ENCODE measurements at regions not wholly inside any gene's neighbourhood (a gene's known extent, or its start where the extent isn't known, plus 50 kb on each side); places are given as distances from the start of the nearest gene placed in this dataset.
"Not testable (repeated sequence)": the region's sequence is repeated elsewhere in the genome, so short reads cannot be mapped to it uniquely, and the experiment has no call there.

DNA sequence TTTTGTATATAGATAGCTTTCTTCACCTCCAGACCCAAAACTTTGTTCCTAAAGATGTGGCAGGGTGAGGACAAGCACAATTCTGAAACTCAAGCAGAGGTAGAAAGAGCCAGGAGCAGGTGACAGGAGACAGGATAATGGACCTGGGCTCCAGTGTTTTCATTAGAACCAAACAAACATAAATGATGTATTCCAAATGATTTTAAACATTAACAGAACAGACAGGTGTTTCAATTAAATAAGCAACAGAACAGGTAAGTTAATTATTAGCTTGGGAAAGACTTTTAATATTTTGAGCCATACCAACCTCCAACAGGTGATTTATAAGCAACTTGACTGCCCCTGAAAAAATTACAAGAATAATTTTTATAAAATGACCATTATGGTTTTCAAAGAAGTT is 459.4 kb upstream of the LCORL start:
- no peak for DNase-seq (ENCODE audit: low read depth, low spot score)

DNA sequence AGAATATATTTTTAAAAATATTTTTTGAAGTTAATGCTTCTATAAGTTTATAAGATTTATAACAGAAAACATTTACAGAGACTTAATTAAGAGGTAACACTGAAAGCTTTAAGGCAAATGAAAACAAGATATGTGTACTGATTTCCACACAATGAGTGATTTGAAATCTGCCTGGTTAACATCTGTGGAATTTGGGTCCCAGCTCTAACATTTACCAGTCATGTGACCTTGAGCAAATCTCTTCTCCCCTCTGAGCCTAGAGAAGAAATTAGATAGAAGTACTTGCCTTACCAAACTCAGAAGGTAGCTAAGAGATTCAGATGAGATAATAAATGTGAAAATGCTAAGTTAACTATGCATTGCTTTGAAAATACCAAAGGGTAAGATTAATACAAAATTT is 458.8 kb upstream of the LCORL start:
- DNase-seq (ENCODE audit: low read depth, low spot score), result no peak

DNA sequence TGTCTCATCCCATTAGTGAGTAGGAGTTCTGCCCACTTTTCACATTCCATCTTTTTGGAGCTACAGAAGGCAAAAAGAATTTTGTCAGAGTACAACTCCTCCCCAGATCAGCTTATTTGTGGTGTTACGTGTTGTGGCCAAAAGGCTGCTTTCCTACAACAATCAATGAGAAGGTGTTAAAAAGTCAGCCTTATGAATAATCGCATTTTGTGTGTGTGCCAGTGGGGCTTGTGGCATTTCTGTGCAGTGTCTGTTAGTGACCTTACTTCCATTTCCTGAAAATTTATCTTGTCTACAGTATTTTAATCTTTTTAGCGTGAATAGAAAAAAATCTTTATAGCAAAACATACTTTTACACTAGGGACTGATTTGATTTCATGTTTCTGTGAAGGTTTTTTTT is 458.3 kb upstream of the LCORL start:
- no peak for DNase-seq (ENCODE audit: low read depth, low spot score)

DNA sequence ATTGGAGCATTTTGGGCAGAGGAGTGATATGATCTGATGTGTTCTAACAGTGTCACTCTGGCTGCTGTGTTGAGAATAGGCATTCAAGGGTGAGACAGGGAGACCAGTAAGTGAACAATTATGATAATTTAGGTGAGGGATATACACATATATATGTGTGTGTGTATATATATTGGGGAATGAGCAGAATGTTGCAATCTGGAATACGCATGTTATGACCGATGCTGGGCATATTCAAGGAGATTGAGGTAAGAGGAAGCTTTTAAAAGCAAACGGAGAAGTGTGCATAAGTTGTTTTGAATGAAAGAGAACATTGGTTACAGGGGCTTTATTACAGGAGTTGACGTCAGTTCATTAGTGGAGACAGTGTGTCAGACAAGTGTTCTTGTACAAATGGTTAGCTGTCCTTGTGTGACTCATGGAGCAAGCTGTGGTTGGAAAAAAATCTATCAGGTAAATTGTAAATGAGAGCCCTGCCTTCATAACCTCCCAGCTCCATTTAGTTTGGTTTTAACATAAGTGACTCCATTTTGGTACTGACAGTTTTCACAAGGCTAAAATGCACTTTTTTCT is 442.5 kb upstream of the LCORL start:
- no peak for DNase-seq (ENCODE audit: low read depth, low spot score)

DNA sequence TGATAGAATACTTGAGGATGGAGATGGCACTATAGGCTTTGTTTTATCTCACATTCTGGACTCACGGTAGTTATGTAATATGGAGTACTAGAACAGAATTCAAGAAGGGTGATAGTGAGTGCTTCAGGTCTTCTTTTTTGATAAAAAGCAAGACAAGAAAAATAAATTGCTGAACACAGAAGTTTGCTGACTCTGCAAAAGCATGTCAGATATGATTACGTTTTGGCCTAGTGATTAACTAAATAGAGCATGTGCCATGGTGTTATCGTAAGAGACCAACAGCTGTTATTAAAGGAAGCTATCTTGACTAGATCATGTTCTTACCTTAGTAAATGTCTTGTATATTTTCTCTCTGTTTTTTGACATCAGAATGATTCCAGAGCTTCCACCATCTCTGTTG is 436.9 kb upstream of the LCORL start:
- no peak for DNase-seq (ENCODE audit: low read depth, low spot score)

DNA sequence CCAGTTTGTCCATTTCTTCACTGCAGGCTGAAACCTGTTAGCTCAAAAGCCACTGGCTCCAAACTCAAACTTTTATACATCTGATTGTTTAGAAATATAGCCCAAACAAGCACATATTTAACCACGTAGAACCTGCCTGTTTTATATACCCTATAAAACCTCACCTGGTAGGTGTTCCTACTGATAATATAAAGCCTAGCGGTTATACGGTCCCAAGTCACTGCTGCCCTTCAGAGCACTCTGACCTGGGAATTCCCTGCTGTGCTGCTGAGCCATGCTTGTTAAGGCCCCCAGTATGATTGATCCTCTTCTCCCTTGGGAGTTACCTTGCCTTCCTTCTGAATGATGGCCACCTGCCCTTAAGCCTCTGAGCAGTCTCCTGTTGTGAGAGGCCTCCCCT is 432.8 kb upstream of the LCORL start:
- DNase-seq (ENCODE audit: low read depth, low spot score), result no peak

DNA sequence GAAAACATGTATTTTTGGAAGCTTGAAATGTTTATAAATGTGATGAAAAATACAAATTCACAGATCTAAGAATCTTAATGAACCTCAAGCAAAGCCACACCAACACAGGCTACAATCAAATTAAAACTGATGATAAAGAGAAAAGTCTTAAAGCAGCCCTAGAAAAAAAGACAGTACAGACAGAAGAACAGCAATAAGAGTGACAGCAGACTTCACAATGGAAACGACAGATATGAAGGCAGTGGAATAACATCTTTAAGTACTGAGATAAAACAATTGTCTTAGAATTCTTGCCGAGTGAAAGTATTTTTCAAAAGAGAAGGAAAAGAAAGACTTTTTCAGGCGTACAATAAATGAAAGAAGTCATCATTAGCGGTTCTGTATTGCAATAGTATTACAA is 423.6 kb upstream of the LCORL start:
- no peak for DNase-seq (ENCODE audit: low read depth, low spot score)

DNA sequence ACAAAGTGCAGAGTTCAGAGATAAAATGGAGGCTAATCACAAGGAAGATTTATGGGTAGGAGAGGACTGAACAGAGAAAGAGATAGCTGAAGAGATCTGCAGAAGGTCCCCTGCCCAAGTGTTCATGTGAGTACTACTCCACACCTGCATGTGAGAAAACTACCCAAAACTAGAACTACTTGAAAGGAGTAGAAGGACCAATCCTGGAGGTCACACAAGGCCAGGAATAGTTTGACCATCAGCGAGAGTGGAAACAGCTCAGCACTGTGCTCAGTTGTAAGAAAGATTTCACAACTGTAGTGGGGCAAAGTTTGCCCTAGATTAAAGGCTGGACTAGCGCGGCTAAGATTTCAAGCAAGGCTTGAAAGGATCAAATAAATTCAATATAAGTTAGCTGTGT is 422.7 kb upstream of the LCORL start:
- DNase-seq (ENCODE audit: low read depth, low spot score), result no peak

DNA sequence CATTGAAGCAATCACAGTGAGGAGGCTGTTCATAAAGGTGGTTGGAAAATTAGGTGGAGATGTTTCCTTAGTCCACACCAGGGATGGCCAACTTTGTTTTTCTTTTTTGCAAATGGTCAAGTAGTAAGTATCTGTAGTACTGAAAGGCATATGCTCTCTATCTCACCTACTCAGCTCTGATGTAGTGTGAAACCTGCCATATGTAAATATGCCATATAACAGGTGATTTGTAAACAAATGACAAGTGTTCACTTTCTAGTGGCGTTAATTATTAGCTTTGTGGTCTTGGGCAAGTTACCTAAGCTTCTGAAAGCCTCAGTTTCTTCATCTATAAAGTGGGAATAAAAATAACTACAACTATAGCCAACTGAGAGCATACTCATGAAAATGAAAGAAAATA is 421.4 kb upstream of the LCORL start:
- DNase-seq (ENCODE audit: low read depth, low spot score), result no peak

DNA sequence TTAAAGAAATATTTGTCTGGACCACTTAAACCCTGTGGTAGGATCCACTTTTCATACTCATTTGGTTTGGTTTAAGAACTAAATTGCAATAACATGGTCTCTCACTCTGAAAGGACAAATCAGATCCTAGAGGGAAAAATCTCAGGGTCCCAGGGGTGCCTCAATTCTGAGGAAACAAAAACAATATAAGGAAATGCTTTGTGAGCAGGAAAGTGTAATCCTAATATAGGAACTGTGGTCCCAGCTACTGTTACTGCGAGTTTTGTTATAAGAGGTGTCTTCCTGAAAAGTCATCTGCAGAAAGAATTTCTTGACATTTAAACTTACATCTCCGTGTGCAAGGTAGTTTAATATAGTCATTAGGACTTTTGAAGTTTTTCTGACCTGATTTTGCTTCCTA is 420.1 kb upstream of the LCORL start:
- DNase-seq (ENCODE audit: low read depth, low spot score), result no peak

DNA sequence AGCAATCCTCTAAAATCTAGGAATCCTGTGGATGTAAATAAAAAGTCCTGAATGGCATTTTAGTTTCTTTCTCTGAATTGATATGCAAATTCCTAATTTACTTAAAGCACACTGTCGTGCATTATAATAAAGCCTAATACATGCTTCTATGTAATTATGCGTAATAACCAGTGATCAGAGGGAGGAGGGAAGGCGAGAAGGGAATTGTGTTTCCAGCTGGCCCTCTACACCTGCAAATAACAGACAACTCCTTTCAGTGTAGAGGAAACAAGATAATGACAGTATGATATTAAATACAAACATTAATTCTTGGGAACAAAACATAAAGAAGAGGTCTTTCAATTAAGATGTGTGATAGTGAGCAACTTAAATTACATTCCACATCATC is 419.6 kb upstream of the LCORL start:
- no peak for DNase-seq (ENCODE audit: low read depth, low spot score)

DNA sequence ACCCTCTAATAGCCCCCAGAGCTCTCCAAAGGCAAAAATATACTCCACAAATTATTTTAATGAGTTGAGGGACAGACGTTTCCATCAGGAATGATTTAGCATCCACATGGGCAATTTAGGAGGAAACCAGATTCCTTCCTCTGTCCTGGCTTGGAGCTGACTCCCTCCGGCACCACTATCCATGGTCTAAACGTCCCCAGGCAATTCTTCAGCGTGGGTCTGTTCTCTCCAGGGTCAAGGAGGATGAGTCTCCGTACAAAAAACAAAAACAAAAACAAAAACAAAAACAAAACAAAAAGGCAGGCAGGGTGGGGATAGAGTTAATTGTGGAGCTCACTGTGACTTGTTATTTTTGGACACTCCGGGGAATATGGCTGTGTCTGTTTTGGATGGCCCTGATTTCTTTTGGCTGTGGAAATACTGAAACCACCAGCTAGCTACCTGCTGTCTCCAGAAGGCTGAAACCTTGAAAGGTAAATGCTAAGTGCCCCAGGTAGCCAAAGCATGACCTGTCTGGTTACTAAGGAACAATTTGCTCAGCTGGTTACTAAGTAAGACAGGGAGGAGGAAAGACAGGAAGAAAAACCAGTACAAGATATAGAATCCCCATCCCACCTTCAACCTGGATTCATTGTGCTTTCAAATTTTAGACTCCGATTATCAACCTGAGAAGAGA is 419.1 kb upstream of the LCORL start:
- DNase-seq (ENCODE audit: low read depth, low spot score), result no peak

DNA sequence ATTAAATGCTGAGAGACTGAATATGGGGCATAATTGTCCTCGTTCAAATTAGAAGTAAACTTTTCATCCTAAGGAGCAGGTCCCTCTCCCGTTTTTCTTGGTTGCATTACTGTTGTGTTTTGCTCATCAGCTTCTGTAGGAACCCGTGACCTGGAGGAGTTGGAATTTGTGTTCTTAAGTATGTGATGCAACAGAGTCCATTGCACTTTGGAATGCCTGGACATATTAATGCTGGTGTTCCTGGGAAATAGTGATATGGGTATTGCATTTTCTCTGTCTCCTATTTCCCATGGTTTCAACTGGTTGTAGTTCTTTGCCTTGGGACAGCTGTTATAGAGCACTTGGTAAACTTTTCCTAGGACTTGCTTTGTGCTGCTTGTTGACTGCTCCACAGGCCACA is 417.8 kb upstream of the LCORL start:
- no peak for DNase-seq (ENCODE audit: low read depth, low spot score)

DNA sequence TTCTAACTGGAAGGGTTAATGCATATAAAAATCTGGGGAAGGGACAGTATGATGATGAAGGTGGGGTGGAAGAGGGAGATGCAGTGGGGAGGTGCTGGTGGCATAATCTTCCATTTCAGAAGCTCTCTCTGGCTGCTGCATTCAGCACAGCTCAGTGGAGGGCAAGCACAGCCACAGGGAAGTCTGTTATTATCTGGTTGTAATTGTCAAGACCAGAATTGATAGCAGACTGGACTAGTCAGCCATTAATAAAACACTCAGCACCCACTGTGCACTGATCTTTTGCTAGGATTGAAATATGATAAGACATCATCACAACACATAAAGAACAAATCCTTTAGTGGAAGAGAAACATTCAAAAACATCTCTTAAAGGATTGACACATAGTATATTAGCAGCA is 414.2 kb upstream of the LCORL start:
- DNase-seq (ENCODE audit: low read depth, low spot score), result no peak

DNA sequence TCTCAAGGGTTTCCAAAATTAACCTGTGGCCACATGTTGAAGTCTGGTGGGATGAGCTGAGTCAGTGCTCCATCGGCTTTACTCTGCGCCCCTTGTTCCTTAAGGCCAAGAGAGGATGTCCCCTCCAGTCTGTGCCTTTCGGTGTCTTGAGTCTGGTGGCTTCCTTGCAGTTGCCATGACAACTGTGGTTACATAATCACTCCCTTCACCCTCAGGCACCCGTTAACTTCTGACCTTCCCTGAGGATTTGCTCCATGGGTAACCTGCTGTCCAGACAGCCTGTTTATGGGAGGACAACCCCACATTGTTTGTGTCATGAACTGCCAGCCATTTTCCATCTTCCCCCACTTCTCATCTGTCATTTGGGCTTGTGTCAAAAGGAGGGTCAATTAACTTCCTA is 401.1 kb upstream of the LCORL start:
- DNase-seq (ENCODE audit: low read depth, low spot score), result no peak

DNA sequence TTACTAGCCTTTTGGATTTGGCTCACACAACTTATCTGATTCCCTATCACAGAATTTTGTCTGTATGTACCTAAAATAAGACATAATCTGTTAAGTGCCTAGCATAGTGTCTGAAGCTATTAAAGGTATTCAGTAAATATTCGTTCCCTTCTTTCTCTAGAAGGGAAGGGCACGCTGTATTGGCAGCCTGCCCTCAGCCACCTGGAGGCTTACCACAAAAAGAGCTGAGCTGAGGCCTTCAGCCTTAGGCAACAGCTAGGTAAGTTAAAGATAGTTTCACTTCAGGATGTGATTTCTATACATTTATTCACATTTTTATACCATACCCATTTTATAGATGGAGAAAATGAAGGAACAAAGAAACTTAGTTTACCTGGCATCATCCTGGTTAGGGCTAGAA is 400.0 kb upstream of the LCORL start:
- no peak for DNase-seq (ENCODE audit: low read depth, low spot score)

DNA sequence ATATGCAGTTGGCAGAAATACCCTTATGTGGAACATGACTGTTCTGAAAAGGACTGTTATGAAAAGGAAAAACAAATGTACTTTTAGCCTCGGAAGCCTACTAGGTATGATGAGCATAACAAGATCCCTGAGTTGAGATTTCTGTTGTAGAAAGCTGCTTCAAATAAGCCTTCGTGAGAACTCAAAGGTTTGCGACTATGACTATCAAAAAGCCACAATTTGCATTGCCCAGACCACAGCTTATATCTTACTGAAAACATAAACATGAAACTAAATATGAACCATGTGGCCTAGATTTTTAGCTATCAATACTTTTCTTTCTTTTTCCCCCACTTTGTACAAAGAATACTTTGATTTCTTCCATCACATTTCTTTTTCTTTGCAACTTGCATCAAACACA is 398.2 kb upstream of the LCORL start:
- no peak for DNase-seq (ENCODE audit: low read depth, low spot score)

DNA sequence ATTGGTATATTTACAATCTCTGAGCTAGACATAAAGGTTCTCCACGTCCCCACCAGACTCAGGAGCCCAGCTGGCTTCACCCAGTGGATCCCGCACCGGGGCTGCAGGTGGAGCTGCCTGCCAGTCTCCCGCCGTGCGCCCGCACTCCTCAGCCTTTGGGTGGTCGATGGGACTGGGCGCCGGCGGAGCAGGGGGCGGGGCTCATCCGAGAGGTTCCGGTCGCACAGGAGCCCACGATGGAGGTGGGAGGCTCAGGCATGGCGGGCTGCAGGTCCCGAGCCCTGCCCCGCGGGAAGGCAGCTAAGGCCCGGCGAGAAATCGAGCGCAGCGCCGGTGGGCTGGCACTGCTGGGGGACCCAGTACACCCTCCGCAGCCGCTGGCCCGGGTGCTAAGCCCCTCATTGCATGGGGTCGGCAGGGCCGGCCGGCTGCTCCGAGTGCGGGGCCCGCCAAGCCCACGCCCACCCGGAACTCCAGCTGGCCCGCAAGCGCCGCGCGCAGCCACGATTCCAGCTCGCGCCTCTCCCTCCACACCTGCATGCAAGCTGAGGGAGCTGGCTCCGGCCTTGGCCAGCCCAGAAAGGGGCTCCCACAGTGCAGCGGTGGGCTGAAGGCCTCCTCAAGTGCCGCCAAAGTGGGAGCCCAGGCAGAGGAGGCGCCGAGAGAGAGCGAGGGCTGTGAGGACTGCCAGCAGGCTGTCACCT is 396.8 kb upstream of the LCORL start:
- DNase-seq (ENCODE audit: low read depth, low spot score), result not testable (repeated sequence)

DNA sequence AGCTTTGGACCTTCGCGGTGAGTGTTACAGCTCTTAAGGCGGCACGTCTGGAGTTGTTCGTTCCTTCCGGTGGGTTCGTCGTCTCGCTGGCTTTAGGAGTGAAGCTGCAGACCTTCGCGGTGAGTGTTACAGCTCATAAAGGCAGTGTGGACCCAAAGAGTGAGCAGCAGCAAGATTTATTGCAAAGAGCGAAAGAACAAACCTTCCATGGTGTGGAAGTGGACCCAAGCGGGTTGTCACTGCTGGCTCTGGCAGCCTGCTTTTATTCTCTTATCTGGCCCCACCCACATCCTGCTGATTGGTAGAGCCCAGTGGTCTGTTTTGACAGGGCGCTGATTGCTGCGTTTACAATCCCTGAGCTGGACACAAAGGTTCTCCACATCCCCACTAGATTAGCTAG is 396.1 kb upstream of the LCORL start:
- not testable (repeated sequence) for DNase-seq (ENCODE audit: low read depth, low spot score)

DNA sequence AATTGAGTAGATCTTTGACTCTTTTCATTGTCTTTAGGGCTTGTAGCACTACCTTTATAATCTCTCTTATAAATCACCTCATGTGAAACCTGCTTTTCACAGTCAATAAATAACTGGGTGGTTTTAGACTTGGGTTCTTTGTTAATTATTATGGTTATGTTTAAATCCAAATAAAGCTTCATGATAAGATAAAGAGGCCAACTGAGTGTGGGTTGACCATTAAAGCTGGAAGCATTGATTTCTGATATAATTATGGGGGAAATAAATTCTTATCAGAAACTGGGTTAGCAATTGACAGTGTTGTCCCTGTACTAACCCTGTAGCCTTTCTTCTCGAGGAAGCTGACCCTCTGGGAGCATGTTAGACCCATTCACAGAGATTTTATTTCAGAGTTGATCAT is 384.7 kb upstream of the LCORL start:
- DNase-seq (ENCODE audit: low read depth, low spot score), result no peak

DNA sequence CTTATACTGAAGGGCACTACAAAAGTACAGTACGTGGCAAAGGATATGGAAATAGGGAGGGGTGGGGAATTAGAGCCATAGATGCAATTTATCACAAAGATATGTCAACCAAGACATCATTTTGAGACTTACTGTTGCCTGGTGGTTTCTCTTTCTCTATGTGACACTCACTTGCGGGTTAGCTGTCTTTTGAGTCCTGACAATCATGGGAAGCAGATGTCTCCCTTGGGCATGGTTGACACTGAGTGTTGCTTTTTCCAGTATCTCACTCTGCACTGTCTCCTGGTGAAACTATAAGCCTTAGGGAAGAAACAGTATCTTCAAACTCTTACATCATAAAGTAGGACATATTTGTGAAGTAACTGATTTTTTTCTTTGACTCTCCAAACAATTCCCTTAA is 383.5 kb upstream of the LCORL start:
- no peak for DNase-seq (ENCODE audit: low read depth, low spot score)

DNA sequence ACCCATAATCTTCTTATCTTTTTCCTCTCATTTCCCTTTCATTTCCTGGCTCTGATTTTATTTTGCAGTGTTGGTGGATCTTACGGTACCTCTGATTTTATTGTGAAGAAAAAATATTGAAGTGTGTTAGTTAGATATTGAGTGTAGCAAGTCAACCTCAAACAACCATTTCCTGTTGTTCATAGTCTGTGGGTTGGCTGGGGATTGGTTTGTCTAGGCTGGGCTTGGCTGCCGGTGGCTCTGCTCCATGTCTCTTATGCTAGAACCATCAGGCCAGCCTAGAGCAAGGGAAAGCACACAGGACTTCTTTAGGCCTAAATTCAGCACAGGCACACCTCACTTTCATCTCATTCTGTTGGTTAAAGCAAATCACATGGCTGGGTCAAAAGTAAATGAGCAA is 383.1 kb upstream of the LCORL start:
- DNase-seq (ENCODE audit: low read depth, low spot score), result no peak

DNA sequence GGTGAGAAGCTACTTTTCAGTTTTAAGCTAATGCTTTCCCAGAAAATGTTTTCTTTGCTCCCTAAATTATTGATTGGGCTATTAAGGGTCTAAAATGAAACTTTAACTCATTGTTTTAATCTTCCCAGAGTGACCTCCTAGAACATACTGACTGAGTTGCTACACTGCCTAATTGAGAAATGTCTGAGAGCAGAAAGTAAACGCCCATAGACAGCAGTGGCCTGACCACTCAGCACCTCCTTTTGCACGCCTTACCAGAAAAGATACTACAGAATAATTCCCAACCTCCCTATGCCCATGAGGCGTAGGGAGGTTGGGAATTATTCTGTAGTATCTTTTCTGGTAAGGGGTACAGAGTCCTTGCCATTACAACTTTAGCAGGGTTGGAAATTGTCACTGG is 381.8 kb upstream of the LCORL start:
- no peak for DNase-seq (ENCODE audit: low read depth, low spot score)

DNA sequence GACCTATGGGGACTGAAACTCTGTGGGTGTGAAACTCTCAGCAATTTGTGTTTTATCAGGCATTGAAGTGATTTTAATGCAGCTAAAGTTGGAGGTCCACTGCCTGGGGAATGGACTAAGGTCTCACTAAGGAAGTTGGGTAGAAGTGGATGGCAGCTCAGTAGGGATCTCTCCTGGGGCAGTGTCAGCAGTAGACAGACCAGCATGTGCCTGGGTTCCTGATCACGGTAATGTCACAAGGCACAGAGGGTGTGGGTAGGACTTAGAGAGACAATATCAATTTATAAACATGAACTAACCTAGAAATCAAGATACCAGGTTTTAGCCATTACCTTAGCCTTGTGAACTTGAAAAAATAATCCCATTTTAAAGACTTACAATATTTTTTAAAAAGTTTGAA is 380.3 kb upstream of the LCORL start:
- no peak for DNase-seq (ENCODE audit: low read depth, low spot score)

Measured in smooth muscle cell of the brain vasculature (primary cell).